H1 (cell line): ENCODE measurements at regions not wholly inside any gene's neighbourhood (a gene's known extent, or its start where the extent isn't known, plus 50 kb on each side); places are given as distances from the start of the nearest gene placed in this dataset.

ENCODE experiments used
- CTCF ChIA-PET: fragments of 300-600 bp; sonication (Branson Sonifier 250); formaldehyde crosslinking; loops from one replicate; lab custom pipeline; 2021; ENCODE audit not compliant: partially characterized antibody; lab: Charles Lee
- POLR2A ChIA-PET: fragments of 300-600 bp; sonication (Branson Sonifier 250); formaldehyde crosslinking; loops from one replicate; lab custom pipeline; 2021; ENCODE audit warnings: inconsistent platforms; ENCODE audit not compliant: partially characterized antibody; lab: Charles Lee
- DNase-seq, 2 experiments: peaks; one replicate each; pipeline versions ENCODE4 v3.0.0 to v3.0.0-alpha.2; 2010 to 2022; ENCODE audit warnings: low spot score in 2 of 2, low read depth in 1 of 2, mixed read lengths in 1 of 2
- FAIRE-seq: peaks from 2 replicates; lab custom pipeline; 2011; peaks lifted over from hg19 to GRCh38; lab: Jason Lieb, UNC
- H2AFZ ChIP-seq: 2 replicates; pipeline ENCODE4 v1.8.1; 2012; ENCODE audit warnings: low read length, inconsistent platforms
- H2AK5ac ChIP-seq: 2 replicates; pipeline ENCODE4 v1.6.1; 2013; ENCODE audit warnings: low read depth, low read length
- H2BK120ac ChIP-seq: replicated peaks from 2 replicates; pipeline ENCODE3; 2013; ENCODE audit warnings: low read depth, low read length, inconsistent platforms
- H2BK12ac ChIP-seq: 2 replicates; pipeline ENCODE4 v1.6.1; 2013; ENCODE audit warnings: low read depth, low read length
- H2BK15ac ChIP-seq: 2 replicates; pipeline ENCODE4 v1.6.1; 2013; ENCODE audit warnings: low read length
- H2BK20ac ChIP-seq: 2 replicates; pipeline ENCODE4 v1.6.1; 2013; ENCODE audit warnings: low read length
- H2BK5ac ChIP-seq: 2 replicates; pipeline ENCODE4 v1.6.1; 2013; ENCODE audit warnings: low read depth, low read length
- H3K14ac ChIP-seq: 2 replicates; pipeline ENCODE4 v1.6.1; 2013; ENCODE audit warnings: inconsistent platforms; ENCODE audit not compliant: insufficient read length
- H3K18ac ChIP-seq: 2 replicates; pipeline ENCODE4 v1.6.1; 2013; ENCODE audit warnings: low read length; ENCODE audit errors: extremely low read depth
- H3K23ac ChIP-seq: 2 replicates; pipeline ENCODE4 v1.6.1; 2013; ENCODE audit warnings: inconsistent platforms; ENCODE audit not compliant: insufficient read length
- H3K23me2 ChIP-seq: 2 replicates; pipeline ENCODE4 v1.6.1; 2013; ENCODE audit warnings: low read depth, low read length
- H3K27ac ChIP-seq: 2 replicates; pipeline ENCODE4 v1.6.1; 2011; ENCODE audit warnings: low read depth, low read length, inconsistent platforms
- H3K27me3 ChIP-seq, 4 experiments: replicated peaks in 1 of 4; 1 replicate in 1 of 4; 2 replicates in 3 of 4; pipeline versions ENCODE4 v1.6.1 to v1.8.1; 2011 to 2013; ENCODE audit warnings: low read length in 3 of 4, mild to moderate bottlenecking in 3 of 4, inconsistent platforms in 2 of 4, mixed read lengths in 2 of 4, moderate library complexity in 1 of 4; ENCODE audit not compliant: control insufficient read depth in 3 of 4, insufficient read depth in 3 of 4; ENCODE audit errors: extremely low read depth in 1 of 4
- H3K36me3 ChIP-seq, 4 experiments: 2 replicates each; pipeline versions ENCODE4 v1.6.1 to v1.8.1; 2011 to 2013; ENCODE audit warnings: mild to moderate bottlenecking in 4 of 4, low read length in 3 of 4, moderate library complexity in 2 of 4, control low read depth in 1 of 4, inconsistent platforms in 1 of 4; ENCODE audit not compliant: insufficient read depth in 4 of 4, control insufficient read depth in 2 of 4
- H3K4ac ChIP-seq: replicated peaks from 2 replicates; pipeline ENCODE3; 2013; ENCODE audit warnings: low read length, low read depth, mixed read lengths, inconsistent platforms; ENCODE audit not compliant: insufficient read length
- H3K4me1 ChIP-seq, 4 experiments: replicated peaks in 1 of 4; 1 replicate in 1 of 4; 2 replicates in 3 of 4; pipeline versions ENCODE4 v1.6.1 to v1.8.1; 2011 to 2013; ENCODE audit warnings: low read length in 3 of 4, inconsistent platforms in 2 of 4, mixed read lengths in 1 of 4; ENCODE audit not compliant: insufficient read depth in 4 of 4, control insufficient read depth in 3 of 4
- H3K4me2 ChIP-seq, 2 experiments: 2 replicates each; pipeline versions ENCODE4 v1.6.1 to v1.8.1; 2011 to 2013; ENCODE audit warnings: low read depth in 2 of 2, low read length in 2 of 2, control low read depth in 1 of 2, inconsistent platforms in 1 of 2, mild to moderate bottlenecking in 1 of 2; ENCODE audit not compliant: insufficient read depth in 1 of 2
- H3K4me3 ChIP-seq, 4 experiments: fragments of 200-600, 300-600 bp in 1 of 4; sonication (generic), shearing (Covaris generic), sonication (Bioruptor Twin) in 1 of 4; 2 replicates each; pipeline versions ENCODE4 v1.5.1 to v1.8.1; 2011 to 2016; ENCODE audit warnings: low read length in 4 of 4, low read depth in 3 of 4, control low read depth in 2 of 4, inconsistent platforms in 2 of 4, mild to moderate bottlenecking in 2 of 4, mixed read lengths in 1 of 4, moderate library complexity in 1 of 4; ENCODE audit not compliant: insufficient read depth in 2 of 4; ENCODE audit errors: extremely low read depth in 1 of 4
- H3K56ac ChIP-seq: replicated peaks from 2 replicates; pipeline ENCODE3; 2013; ENCODE audit warnings: low read depth, mild to moderate bottlenecking, mixed read lengths, low read length, inconsistent platforms; ENCODE audit not compliant: insufficient read length
- H3K79me1 ChIP-seq: 2 replicates; pipeline ENCODE4 v1.6.1; 2013; ENCODE audit warnings: low read depth, low read length, control low read depth
- H3K79me2 ChIP-seq, 2 experiments: 2 replicates each; pipeline versions ENCODE4 v1.6.1 to v1.8.1; 2012 to 2013; ENCODE audit warnings: low read length in 2 of 2, mild to moderate bottlenecking in 2 of 2, inconsistent platforms in 1 of 2; ENCODE audit not compliant: insufficient read depth in 2 of 2, control insufficient read depth in 1 of 2
- H3K9ac ChIP-seq, 4 experiments: replicated peaks in 1 of 4; 1 replicate in 1 of 4; 2 replicates in 3 of 4; pipeline versions ENCODE4 v1.6.1 to v1.8.1; 2011 to 2013; ENCODE audit warnings: low read depth in 3 of 4, low read length in 3 of 4, control low read depth in 2 of 4, mild to moderate bottlenecking in 2 of 4, moderate library complexity in 2 of 4, inconsistent platforms in 1 of 4; ENCODE audit errors: extremely low read depth in 1 of 4
- H3K9me3 ChIP-seq, 2 experiments: 2 replicates each; pipeline versions ENCODE4 v1.6.1 to v1.8.1; 2012 to 2013; ENCODE audit warnings: mild to moderate bottlenecking in 2 of 2, moderate library complexity in 2 of 2, control low read depth in 1 of 2, inconsistent platforms in 1 of 2, low read depth in 1 of 2, low read length in 1 of 2, mixed read lengths in 1 of 2; ENCODE audit not compliant: insufficient read depth in 2 of 2
- H4K20me1 ChIP-seq, 2 experiments: replicated peaks in 1 of 2; 2 replicates each; pipeline versions ENCODE3 to v1.8.1; 2011 to 2013; ENCODE audit warnings: inconsistent platforms in 2 of 2, low read length in 2 of 2, mild to moderate bottlenecking in 1 of 2; ENCODE audit not compliant: insufficient read depth in 2 of 2, control insufficient read depth in 1 of 2
- H4K5ac ChIP-seq: 2 replicates; pipeline ENCODE4 v1.6.1; 2013; ENCODE audit warnings: low read length, low read depth, mixed read lengths, inconsistent platforms; ENCODE audit not compliant: insufficient read length
- H4K8ac ChIP-seq: 2 replicates; pipeline ENCODE4 v1.8.0; 2013; ENCODE audit warnings: mild to moderate bottlenecking, moderate library complexity, low read length, inconsistent platforms; ENCODE audit not compliant: insufficient read depth; ENCODE audit errors: extremely low read depth
- H4K91ac ChIP-seq: replicated peaks from 2 replicates; pipeline ENCODE3; 2013; ENCODE audit warnings: low read length, mixed read lengths, inconsistent platforms; ENCODE audit not compliant: insufficient read length
- CBX5 ChIP-seq: fragments of 300-800, 300-1000 bp; sonication (generic); IDR thresholded peaks from 2 replicates; pipeline ENCODE4 v1.7.1; 2016; ENCODE audit warnings: antibody characterized with exemption, low read length, low read depth
- CHD1 ChIP-seq: IDR thresholded peaks from 2 replicates; pipeline ENCODE4 v1.6.1; 2012; ENCODE audit warnings: low read depth, low read length, improper control_type of control experiment
- CTBP2 ChIP-seq: IDR thresholded peaks from 2 replicates; pipeline ENCODE4 v1.7.0; 2011; ENCODE audit warnings: borderline replicate concordance, mild to moderate bottlenecking, moderate library complexity, mixed read lengths, low read length; ENCODE audit not compliant: insufficient read depth, insufficient read length
- E2F6 ChIP-seq: IDR thresholded peaks from 2 replicates; pipeline ENCODE4 v1.6.1; 2012; ENCODE audit warnings: inconsistent platforms
- FOSL1 ChIP-seq: IDR thresholded peaks from 2 replicates; pipeline ENCODE4 v1.6.1; 2011; ENCODE audit warnings: mild to moderate bottlenecking, low read depth, low read length, moderate library complexity; ENCODE audit not compliant: insufficient read depth
- GTF2F1 ChIP-seq: IDR thresholded peaks from 2 replicates; pipeline ENCODE4 v1.6.1; 2012; ENCODE audit warnings: low read depth, low read length, improper control_type of control experiment, borderline replicate concordance
- HDAC2 ChIP-seq, 2 experiments: fragments of 300-600 bp in 1 of 2; sonication (generic) in 1 of 2; IDR thresholded peaks; 2 replicates each; pipeline ENCODE4 v1.6.1; 2011 to 2012; ENCODE audit warnings: low read depth in 2 of 2, low read length in 2 of 2, mild to moderate bottlenecking in 2 of 2, moderate library complexity in 2 of 2, borderline replicate concordance in 1 of 2, inconsistent platforms in 1 of 2
- HDAC6 ChIP-seq: IDR thresholded peaks from one replicate; pipeline ENCODE4 v1.7.1; 2012; ENCODE audit warnings: low read depth, mild to moderate bottlenecking, inconsistent platforms, low read length, moderate library complexity
- JUN ChIP-seq: IDR thresholded peaks from 2 replicates; pipeline ENCODE4 v1.6.1; 2011; ENCODE audit warnings: low read depth, mild to moderate bottlenecking, improper control_type of control experiment, low read length
- KDM5A ChIP-seq: fragments of 200-600 bp; IDR thresholded peaks from 2 replicates; pipeline ENCODE4 v1.7.1; 2012; ENCODE audit warnings: mild to moderate bottlenecking, low read length, inconsistent platforms, mixed read lengths
- NANOG ChIP-seq: IDR thresholded peaks from 2 replicates; pipeline ENCODE4 v1.6.1; 2011; ENCODE audit warnings: low read length, low read depth, mild to moderate bottlenecking, inconsistent platforms; ENCODE audit not compliant: insufficient read depth, poor library complexity, severe bottlenecking
- POLR2A ChIP-seq, 2 experiments: IDR thresholded peaks; 1 replicate in 1 of 2; 2 replicates in 1 of 2; pipeline ENCODE4 v1.6.1; 2011; ENCODE audit warnings: low read depth in 2 of 2, low read length in 2 of 2, mild to moderate bottlenecking in 2 of 2; ENCODE audit errors: control extremely low read depth in 1 of 2
- RXRA ChIP-seq: IDR thresholded peaks from 2 replicates; pipeline ENCODE4 v1.6.1; 2011; ENCODE audit warnings: low read depth, mild to moderate bottlenecking, low read length, moderate library complexity; ENCODE audit not compliant: insufficient read depth
- SP2 ChIP-seq: IDR thresholded peaks from 2 replicates; pipeline ENCODE4 v1.6.1; 2012; ENCODE audit warnings: mild to moderate bottlenecking, low read length, inconsistent platforms
- WGBS, 2 experiments: shearing (Covaris generic) in 1 of 2; methylation state at CpG; one replicate each; pipeline versions ENCODE4 v1.1.6 to v1.1.7; 2013 to 2015; ENCODE audit warnings: low lambda C conversion rate in 2 of 2, mixed read lengths in 2 of 2, inconsistent platforms in 1 of 2, low coverage in 1 of 2, missing lambda C conversion rate in 1 of 2; ENCODE audit not compliant: insufficient replicate concordance in 2 of 2, insufficient coverage in 1 of 2, insufficient read length in 1 of 2; ENCODE audit errors: extremely low coverage in 1 of 2, missing lambda C conversion rate in 1 of 2; 5-methylcytosine and 5-hydroxymethylcytosine counted together

GRCh38 chr5:147167529-147167928 is 67.3 kb upstream of the STK32A start:
- POLR2A ChIA-PET = no interaction called here
- Histone ChIP-seq H3K4ac (no peak overlapping the region), H3K23me2 (no peaks in the 10 kb centered on the region)
- TF ChIP-seq POLR2A (IDR thresholded peaks at IDR 0.05; ENCODE audit: control extremely low read depth in 1 of 2, low read depth in 2 of 2, low read length in 2 of 2) (no peak), SP2 (no peak), RXRA (no peak), NANOG (no peak), CBX5 (no peak), HDAC2 (IDR thresholded peaks at IDR 0.05; ENCODE audit: borderline replicate concordance in 1 of 2, low read depth in 2 of 2, low read length in 2 of 2) (no peak), CHD1 (no peak), FOSL1 (no peak), KDM5A (no peak), JUN (no peak), GTF2F1 (no peak), HDAC6 (no peak), E2F6 (no peak), CTBP2 (no peak)

More at GRCh38 chr5:147167529-147167928, 67.3 kb upstream of the STK32A start:
- Histone ChIP-seq H3K9ac (peak overlapping the region in 1 of 4 experiments; percentile 34; a peak in 1 of 7 replicates), H3K79me1 (no peaks in the 10 kb centered on the region), H4K20me1 (no peaks in the 10 kb centered on the region), H2BK12ac (no peak overlapping the region), H4K5ac (no peak overlapping the region), H4K91ac (no peak overlapping the region), H3K27ac (no peak overlapping the region), H2BK15ac (no peak overlapping the region), H2BK20ac (no peak overlapping the region), H3K27me3 (no peaks in the 10 kb centered on the region), H2BK5ac (no peak overlapping the region), H3K9me3 (peaks cover 0 to 4% of the 10 kb centered on the region in 2 experiments; a peak in 1 of 4 replicates), H3K14ac (no peak overlapping the region), H3K36me3 (no peaks in the 10 kb centered on the region), H3K18ac (no peak overlapping the region), H4K8ac (no peak overlapping the region), H2AFZ (no peak overlapping the region), H2AK5ac (no peak overlapping the region), H3K23ac (no peak overlapping the region), H3K4me2 (no peak overlapping the region), H3K4me1 (peaks cover 0 to 4% (median 0%) of the 10 kb centered on the region in 4 experiments; a peak in 1 of 7 replicates), H2BK120ac (no peak overlapping the region), H3K4me3 (no peak overlapping the region), H3K56ac (no peak overlapping the region), H3K79me2 (no peaks in the 10 kb centered on the region)
- no peak for DNase-seq
- CTCF ChIA-PET = no interaction called here
- 79% methylated on average over 3 of the region's 3 CpGs; no CpG with 5 or more reads in 1 of the 2 experiments for WGBS, 2 experiments
- FAIRE-seq = no peak
